ENCODE measurements at regions not wholly inside any gene's neighbourhood (a gene's known extent, or its start where the extent isn't known, plus 50 kb on each side); places are given as distances from the start of the nearest gene placed in this dataset.
"Not testable (repeated sequence)": the region's sequence is repeated elsewhere in the genome, so short reads cannot be mapped to it uniquely, and the experiment has no call there.

- no peaks in the 10 kb centered on the region for H3K27me3 Mint-ChIP-seq
- ATAC-seq: no peak
- no peak overlapping the region for H3K4me3 Mint-ChIP-seq
- H3K36me3 Mint-ChIP-seq: no peaks in the 10 kb centered on the region
- H3K4me1 Mint-ChIP-seq: no peaks in the 10 kb centered on the region
- H3K27ac Mint-ChIP-seq: no peak overlapping the region
- peaks cover 4% of the 10 kb centered on the region for H3K9me3 Mint-ChIP-seq
Observed at GRCh38 chr9:26133537-26133936, 455.3 kb upstream of the TUSC1 start.

GRCh38 chr9:26132746-26133312 is 454.6 kb upstream of the TUSC1 start:
- Mint-ChIP-seq H3K4me3 (no peak overlapping the region), H3K4me1 (no peaks in the 10 kb centered on the region), H3K9me3 (peaks cover 4% of the 10 kb centered on the region), H3K27ac (no peak overlapping the region), H3K27me3 (no peaks in the 10 kb centered on the region), H3K36me3 (no peaks in the 10 kb centered on the region)
- no peak for ATAC-seq

GRCh38 chr9:26131886-26132285 is 453.6 kb upstream of the TUSC1 start:
- Mint-ChIP-seq H3K36me3 (no peaks in the 10 kb centered on the region), H3K4me1 (no peaks in the 10 kb centered on the region), H3K9me3 (peaks cover 4% of the 10 kb centered on the region), H3K27me3 (no peaks in the 10 kb centered on the region), H3K27ac (no peak overlapping the region), H3K4me3 (no peak overlapping the region)
- no peak for ATAC-seq

- Mint-ChIP-seq H3K27ac (no peak overlapping the region), H3K4me3 (no peak overlapping the region), H3K27me3 (no peaks in the 10 kb centered on the region), H3K36me3 (no peaks in the 10 kb centered on the region), H3K9me3 (peaks cover 4% of the 10 kb centered on the region), H3K4me1 (no peaks in the 10 kb centered on the region)
- ATAC-seq: no peak
Observed at GRCh38 chr9:26129217-26129616, 451.0 kb upstream of the TUSC1 start.

- no peak overlapping the region for H3K27ac Mint-ChIP-seq
- H3K27me3 Mint-ChIP-seq: no peaks in the 10 kb centered on the region
- H3K4me1 Mint-ChIP-seq: no peaks in the 10 kb centered on the region
- H3K9me3 Mint-ChIP-seq: peaks cover 4% of the 10 kb centered on the region
- ATAC-seq: no peak
- H3K4me3 Mint-ChIP-seq: no peak overlapping the region
- H3K36me3 Mint-ChIP-seq: no peaks in the 10 kb centered on the region
Observed at GRCh38 chr9:26125693-26126092, 447.4 kb upstream of the TUSC1 start.

GRCh38 chr9:26116085-26116484 is 437.8 kb upstream of the TUSC1 start:
- H3K27ac Mint-ChIP-seq, H3K4me3 Mint-ChIP-seq, H3K36me3 Mint-ChIP-seq, H3K9me3 Mint-ChIP-seq, H3K27me3 Mint-ChIP-seq, ATAC-seq, H3K4me1 Mint-ChIP-seq: not testable (repeated sequence)

GRCh38 chr9:26112724-26113123 is 434.5 kb upstream of the TUSC1 start:
- H3K4me3 Mint-ChIP-seq: no peak overlapping the region
- no peaks in the 10 kb centered on the region for H3K27me3 Mint-ChIP-seq
- ATAC-seq: no peak
- H3K4me1 Mint-ChIP-seq: no peaks in the 10 kb centered on the region
- no peak overlapping the region for H3K27ac Mint-ChIP-seq
- no peaks in the 10 kb centered on the region for H3K36me3 Mint-ChIP-seq
- no peaks in the 10 kb centered on the region for H3K9me3 Mint-ChIP-seq

- Mint-ChIP-seq H3K4me1 (no peaks in the 10 kb centered on the region), H3K27ac (no peak overlapping the region), H3K36me3 (no peaks in the 10 kb centered on the region), H3K9me3 (no peaks in the 10 kb centered on the region), H3K27me3 (no peaks in the 10 kb centered on the region), H3K4me3 (no peak overlapping the region)
- ATAC-seq: no peak
Observed at GRCh38 chr9:26086396-26086795, 408.2 kb upstream of the TUSC1 start.

GRCh38 chr9:26081847-26082246 is 403.6 kb upstream of the TUSC1 start:
- H3K9me3 Mint-ChIP-seq: peaks cover under 1% of the 10 kb centered on the region
- no peak overlapping the region for H3K4me3 Mint-ChIP-seq
- no peaks in the 10 kb centered on the region for H3K36me3 Mint-ChIP-seq
- no peak overlapping the region for H3K27ac Mint-ChIP-seq
- no peak for ATAC-seq
- no peaks in the 10 kb centered on the region for H3K27me3 Mint-ChIP-seq
- no peaks in the 10 kb centered on the region for H3K4me1 Mint-ChIP-seq

- H3K36me3 Mint-ChIP-seq: no peaks in the 10 kb centered on the region
- peaks cover 17% of the 10 kb centered on the region for H3K9me3 Mint-ChIP-seq
- no peaks in the 10 kb centered on the region for H3K27me3 Mint-ChIP-seq
- no peak overlapping the region for H3K4me3 Mint-ChIP-seq
- no peaks in the 10 kb centered on the region for H3K4me1 Mint-ChIP-seq
- no peak for ATAC-seq
- no peak overlapping the region for H3K27ac Mint-ChIP-seq
Observed at GRCh38 chr9:26078706-26079105, 400.5 kb upstream of the TUSC1 start.

GRCh38 chr9:26077860-26078259 is 399.6 kb upstream of the TUSC1 start:
- Mint-ChIP-seq H3K9me3 (peaks cover 22% of the 10 kb centered on the region), H3K4me1 (no peaks in the 10 kb centered on the region), H3K27ac (no peak overlapping the region), H3K27me3 (no peaks in the 10 kb centered on the region), H3K36me3 (no peaks in the 10 kb centered on the region), H3K4me3 (no peak overlapping the region)
- ATAC-seq: no peak

- no peaks in the 10 kb centered on the region for H3K36me3 Mint-ChIP-seq
- no peaks in the 10 kb centered on the region for H3K27me3 Mint-ChIP-seq
- H3K27ac Mint-ChIP-seq: no peak overlapping the region
- no peak overlapping the region for H3K4me3 Mint-ChIP-seq
- H3K4me1 Mint-ChIP-seq: no peaks in the 10 kb centered on the region
- peaks cover 6% of the 10 kb centered on the region for H3K9me3 Mint-ChIP-seq
- no peak for ATAC-seq
Observed at GRCh38 chr9:26067608-26068007, 389.4 kb upstream of the TUSC1 start.

GRCh38 chr9:26066237-26066636 is 388.0 kb upstream of the TUSC1 start:
- Mint-ChIP-seq H3K4me3 (no peak overlapping the region), H3K4me1 (no peaks in the 10 kb centered on the region), H3K27me3 (no peaks in the 10 kb centered on the region), H3K9me3 (no peaks in the 10 kb centered on the region), H3K27ac (no peak overlapping the region), H3K36me3 (no peaks in the 10 kb centered on the region)
- no peak for ATAC-seq

GRCh38 chr9:26061948-26062575 is 383.8 kb upstream of the TUSC1 start:
- Mint-ChIP-seq H3K27me3 (no peaks in the 10 kb centered on the region), H3K9me3 (no peaks in the 10 kb centered on the region), H3K36me3 (no peaks in the 10 kb centered on the region), H3K27ac (no peak overlapping the region), H3K4me1 (no peaks in the 10 kb centered on the region), H3K4me3 (no peak overlapping the region)
- ATAC-seq: no peak

- Mint-ChIP-seq H3K4me1 (no peaks in the 10 kb centered on the region), H3K27ac (no peak overlapping the region)
- ATAC-seq: no peak
Observed at GRCh38 chr9:26058111-26058895, 380.1 kb upstream of the TUSC1 start.

GRCh38 chr9:26057050-26057449 is 378.8 kb upstream of the TUSC1 start:
- no peaks in the 10 kb centered on the region for H3K27me3 Mint-ChIP-seq
- no peak overlapping the region for H3K27ac Mint-ChIP-seq
- H3K36me3 Mint-ChIP-seq: no peaks in the 10 kb centered on the region
- no peak overlapping the region for H3K4me3 Mint-ChIP-seq
- no peaks in the 10 kb centered on the region for H3K4me1 Mint-ChIP-seq
- ATAC-seq: no peak
- H3K9me3 Mint-ChIP-seq: no peaks in the 10 kb centered on the region

More at GRCh38 chr9:26058111-26058895, 380.1 kb upstream of the TUSC1 start:
- H3K9me3 Mint-ChIP-seq: no peaks in the 10 kb centered on the region
- no peaks in the 10 kb centered on the region for H3K36me3 Mint-ChIP-seq
- no peak overlapping the region for H3K4me3 Mint-ChIP-seq
- H3K27me3 Mint-ChIP-seq: no peaks in the 10 kb centered on the region
